ENCODE measurements at regions not wholly inside any gene's neighbourhood (a gene's known extent, or its start where the extent isn't known, plus 50 kb on each side); places are given as distances from the start of the nearest gene placed in this dataset.

GRCh38 chr1:110260194-110260593, 50.1 kb downstream of the KCNC4 start:
- Histone ChIP-seq H3K36me3 (no peaks in the 10 kb centered on the region), H3K4me1 (peaks cover 5% of the 10 kb centered on the region), H3K4me3 (no peak overlapping the region), H3K27me3 (no peaks in the 10 kb centered on the region), H3K9me3 (no peaks in the 10 kb centered on the region), H3K27ac (no peak overlapping the region)
- DNase-seq (no peak), ATAC-seq (no peak)
- intact Hi-C loops (cut with DNase I) = no loop called here
- TF ChIP-seq CTCF (IDR thresholded peaks at IDR 0.05) = no peak

- ATAC-seq = no peak
- Histone ChIP-seq H3K4me3 (no peak overlapping the region), H3K4me1 (peaks cover 9% of the 10 kb centered on the region), H3K9me3 (no peaks in the 10 kb centered on the region), H3K27me3 (no peaks in the 10 kb centered on the region), H3K27ac (no peak overlapping the region), H3K36me3 (no peaks in the 10 kb centered on the region)
- DNase-seq = no peak
- intact Hi-C loops (cut with DNase I) = no loop called here
- TF ChIP-seq CTCF (IDR thresholded peaks at IDR 0.05) = no peak
These were observed 52.2 kb downstream of the KCNC4 start for GRCh38 chr1:110262296-110262695.

GRCh38 chr1:110262846-110263631, 52.9 kb downstream of the KCNC4 start:
- TF ChIP-seq CTCF (IDR thresholded peaks at IDR 0.05) = no peak
- Histone ChIP-seq H3K9me3 (no peaks in the 10 kb centered on the region), H3K4me1 (peaks cover 9% of the 10 kb centered on the region), H3K4me3 (no peak overlapping the region), H3K27ac (no peak overlapping the region), H3K36me3 (no peaks in the 10 kb centered on the region), H3K27me3 (no peaks in the 10 kb centered on the region)
- DNase-seq (no peak), ATAC-seq (no peak)
- intact Hi-C loops (cut with DNase I) = no loop called here

GRCh38 chr1:110264430-110264829, 54.3 kb downstream of the KCNC4 start:
- Histone ChIP-seq H3K4me1 (peaks cover 9% of the 10 kb centered on the region), H3K36me3 (no peaks in the 10 kb centered on the region), H3K4me3 (no peak overlapping the region), H3K9me3 (no peaks in the 10 kb centered on the region), H3K27me3 (no peaks in the 10 kb centered on the region), H3K27ac (no peak overlapping the region)
- intact Hi-C loops (cut with DNase I) = no loop called here
- DNase-seq (no peak), ATAC-seq (no peak)
- no peak for TF ChIP-seq CTCF (IDR thresholded peaks at IDR 0.05)

- Histone ChIP-seq H3K27ac (no peak overlapping the region), H3K36me3 (no peaks in the 10 kb centered on the region), H3K27me3 (no peaks in the 10 kb centered on the region), H3K9me3 (no peaks in the 10 kb centered on the region), H3K4me3 (no peak overlapping the region), H3K4me1 (peaks cover 9% of the 10 kb centered on the region)
- ATAC-seq (no peak), DNase-seq (no peak)
- intact Hi-C loops (cut with DNase I) = no loop called here
- no peak for TF ChIP-seq CTCF (IDR thresholded peaks at IDR 0.05)
These were observed 55.1 kb downstream of the KCNC4 start for GRCh38 chr1:110265186-110265585.

- peaks cover 9% of the 10 kb centered on the region for H3K4me1 ChIP-seq
- H3K27ac ChIP-seq = no peak overlapping the region
- DNase-seq (no peak), ATAC-seq (no peak)
- H3K9me3 ChIP-seq = no peaks in the 10 kb centered on the region
- intact Hi-C loops (cut with DNase I) = no loop called here
- no peaks in the 10 kb centered on the region for H3K27me3 ChIP-seq
- no peaks in the 10 kb centered on the region for H3K36me3 ChIP-seq
- no peak for TF ChIP-seq CTCF (IDR thresholded peaks at IDR 0.05)
- no peak overlapping the region for H3K4me3 ChIP-seq
These were observed 56.7 kb downstream of the KCNC4 start for GRCh38 chr1:110266834-110267233.

Measured in upper lobe of right lung (tissue), 1 donor.